Skeletal muscle satellite cell (primary cell): ENCODE measurements at regions not wholly inside any gene's neighbourhood (a gene's known extent, or its start where the extent isn't known, plus 50 kb on each side); places are given as distances from the start of the nearest gene placed in this dataset.

Source experiments
- H3K27me3 ChIP-seq: 2 replicates; pipeline ENCODE4 v1.7.0; 2013; ENCODE audit warnings: low read length; ENCODE audit not compliant: control insufficient read depth, insufficient read depth
- H3K36me3 ChIP-seq: 2 replicates; pipeline ENCODE4 v1.7.0; 2013; ENCODE audit warnings: mild to moderate bottlenecking, control low read depth, low read length; ENCODE audit not compliant: insufficient read depth
- H3K4me1 ChIP-seq: 2 replicates; pipeline ENCODE4 v1.7.0; 2013; ENCODE audit warnings: low read length; ENCODE audit not compliant: control insufficient read depth, insufficient read depth
- H3K4me2 ChIP-seq: 2 replicates; pipeline ENCODE4 v1.7.0; 2013; ENCODE audit warnings: mild to moderate bottlenecking, low read length
- H3K4me3 ChIP-seq: 2 replicates; pipeline ENCODE4 v1.7.0; 2013; ENCODE audit warnings: low read length
- H3K9ac ChIP-seq: 2 replicates; pipeline ENCODE4 v1.7.0; 2013; ENCODE audit warnings: mild to moderate bottlenecking, low read depth, low read length, moderate library complexity
- H3K9me3 ChIP-seq: replicated peaks from 2 replicates; pipeline ENCODE4 v1.7.0; 2013; ENCODE audit warnings: mild to moderate bottlenecking, control low read depth, low read length

DNA sequence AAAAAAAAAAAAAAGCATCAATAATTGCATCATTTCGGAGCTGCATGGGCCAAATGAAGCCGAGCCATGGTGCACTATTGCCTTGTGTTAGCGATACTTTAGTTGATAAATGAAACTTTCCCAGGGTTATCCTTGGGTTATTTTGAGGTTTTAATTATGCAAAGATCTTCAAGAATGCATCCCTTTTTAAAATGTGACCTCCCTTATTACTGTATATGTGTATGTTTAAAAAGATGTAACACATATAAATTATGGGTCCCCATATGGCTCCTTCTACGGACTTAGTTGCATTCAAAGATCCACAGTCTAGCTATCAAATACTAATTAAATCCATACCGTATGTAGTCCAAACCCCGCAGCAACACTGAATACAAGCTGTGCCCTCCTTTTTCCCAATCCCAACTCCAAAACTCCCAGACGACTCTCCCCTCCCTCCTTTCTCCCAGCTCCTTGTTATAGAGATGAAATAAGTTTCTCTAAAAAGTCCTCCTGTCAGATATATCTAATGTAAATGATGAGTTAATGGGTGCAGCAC, 129.3 kb upstream of the MAP1LC3B2 start:
- Histone ChIP-seq H3K4me2 (no peak overlapping the region), H3K4me3 (no peak overlapping the region), H3K4me1 (peaks cover 35% of the 10 kb centered on the region), H3K27me3 (no peaks in the 10 kb centered on the region), H3K36me3 (no peaks in the 10 kb centered on the region), H3K9ac (no peak overlapping the region), H3K9me3 (no peaks in the 10 kb centered on the region)

DNA sequence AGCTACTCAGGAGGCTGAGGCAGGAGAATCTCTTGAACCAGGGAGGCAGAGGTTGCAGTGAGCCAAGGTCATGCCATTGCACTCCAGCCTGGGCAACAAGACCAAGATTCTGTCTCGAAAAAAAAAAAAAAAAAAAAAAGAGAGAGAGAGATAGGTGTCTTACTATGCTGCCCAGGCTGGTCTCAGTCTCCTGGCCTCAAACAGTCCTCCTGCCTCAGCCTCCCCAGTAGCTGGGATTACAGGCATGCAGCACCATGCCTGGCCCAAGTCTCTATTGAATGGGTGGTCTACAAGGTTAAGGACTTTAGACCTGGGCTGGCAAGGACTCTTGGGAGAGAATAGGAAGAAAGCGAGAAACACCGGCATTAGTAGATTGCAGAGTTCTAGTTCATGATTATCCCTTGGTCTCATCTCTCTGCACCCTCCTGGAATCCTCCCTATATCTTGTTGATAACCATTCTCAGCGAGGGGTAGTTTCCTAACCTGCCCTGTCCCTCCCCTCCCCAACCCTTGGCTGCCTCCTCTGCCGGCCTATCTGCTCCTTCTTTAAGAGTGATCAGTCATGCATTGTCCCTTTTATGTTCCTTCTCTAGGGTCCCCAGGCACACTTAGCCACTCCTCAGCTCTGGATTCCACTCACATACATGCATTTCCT, 128.1 kb upstream of the MAP1LC3B2 start:
- Histone ChIP-seq H3K4me1 (peaks cover 32% of the 10 kb centered on the region), H3K4me3 (no peak overlapping the region), H3K9me3 (no peaks in the 10 kb centered on the region), H3K4me2 (no peak overlapping the region), H3K27me3 (no peaks in the 10 kb centered on the region), H3K9ac (no peak overlapping the region), H3K36me3 (no peaks in the 10 kb centered on the region)

DNA sequence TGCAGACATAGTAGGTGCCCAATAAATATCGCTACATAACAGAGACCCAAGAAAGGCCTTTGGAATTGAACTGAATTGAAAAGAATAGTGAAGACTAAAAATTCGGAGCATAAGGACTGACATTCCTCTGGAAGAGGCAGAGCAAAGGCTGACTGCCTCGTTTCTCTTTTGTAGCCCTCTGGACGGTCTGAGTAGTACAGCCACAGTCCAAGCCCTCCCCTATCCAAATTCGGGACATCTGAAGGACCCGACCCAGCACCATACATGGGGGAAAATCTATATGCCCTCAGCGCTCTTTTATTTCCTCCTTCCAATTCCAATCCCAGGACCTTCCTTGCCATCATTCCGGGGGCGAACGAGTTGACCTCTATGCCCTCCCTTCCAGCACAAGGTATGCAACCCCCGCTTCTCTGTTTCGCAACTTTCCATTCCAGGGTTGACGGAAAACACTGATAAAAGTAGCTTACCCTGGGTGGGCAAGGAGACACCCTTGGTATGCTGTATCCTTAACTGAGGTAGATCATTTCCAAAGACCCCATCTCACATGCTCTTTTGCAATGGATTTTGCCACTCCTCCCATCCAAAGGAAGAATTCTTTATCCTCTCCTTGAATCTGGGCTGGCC, 127.4 kb upstream of the MAP1LC3B2 start:
- peaks cover 25% of the 10 kb centered on the region for H3K4me1 ChIP-seq
- no peak overlapping the region for H3K4me2 ChIP-seq
- no peaks in the 10 kb centered on the region for H3K36me3 ChIP-seq

DNA sequence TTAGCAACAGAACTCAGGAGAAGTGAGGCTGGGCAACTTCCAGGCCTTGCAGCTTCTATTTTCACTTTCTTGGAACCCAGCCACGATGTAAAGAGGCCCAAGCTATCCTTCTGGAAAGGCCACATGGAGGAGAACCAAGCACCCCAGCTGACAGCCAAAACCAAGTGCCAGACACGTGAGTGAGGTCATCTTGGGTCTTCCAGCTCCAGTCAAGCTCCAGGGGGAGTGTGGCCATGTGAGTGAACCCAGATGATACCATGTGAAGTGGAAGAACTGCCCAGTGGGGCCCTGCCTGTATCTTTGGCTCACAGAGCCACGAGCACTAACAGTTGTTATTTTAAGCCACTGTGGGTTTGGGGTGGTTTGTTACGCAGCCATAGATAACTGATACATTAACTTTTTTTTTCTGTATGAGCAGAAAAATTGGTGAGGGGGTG, 126.8 kb upstream of the MAP1LC3B2 start:
- H3K4me1 ChIP-seq = peaks cover 20% of the 10 kb centered on the region
- H3K36me3 ChIP-seq = no peaks in the 10 kb centered on the region
- H3K4me2 ChIP-seq = no peak overlapping the region
- no peaks in the 10 kb centered on the region for H3K27me3 ChIP-seq
- no peak overlapping the region for H3K4me3 ChIP-seq
- no peak overlapping the region for H3K9ac ChIP-seq
- H3K9me3 ChIP-seq = no peaks in the 10 kb centered on the region

More for the DNA sequence above, 127.4 kb upstream of the MAP1LC3B2 start:
- Histone ChIP-seq H3K4me3 (no peak overlapping the region), H3K27me3 (no peaks in the 10 kb centered on the region), H3K9ac (no peak overlapping the region), H3K9me3 (no peaks in the 10 kb centered on the region)

DNA sequence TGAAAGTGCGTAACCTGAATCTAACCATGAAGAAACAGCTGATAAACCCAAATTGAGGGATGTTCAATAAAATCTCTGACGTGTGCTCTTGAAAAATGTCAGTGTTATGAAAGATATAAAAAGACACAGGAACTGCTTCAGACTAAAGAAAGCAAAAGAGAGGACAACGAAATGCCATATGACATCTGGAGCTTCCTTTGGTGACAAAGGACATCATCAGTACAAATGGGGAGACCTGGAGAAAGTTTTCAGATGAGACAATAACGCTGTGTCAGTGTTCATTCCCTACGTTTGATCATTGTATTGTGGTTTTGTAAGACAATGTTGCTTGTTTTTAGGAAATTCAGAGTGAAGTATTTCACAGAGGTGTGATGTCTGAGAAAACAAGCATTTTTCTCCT, 125.9 kb upstream of the MAP1LC3B2 start:
- Histone ChIP-seq H3K4me3 (no peak overlapping the region), H3K4me1 (peaks cover 20% of the 10 kb centered on the region), H3K4me2 (no peak overlapping the region), H3K36me3 (no peaks in the 10 kb centered on the region), H3K9me3 (no peaks in the 10 kb centered on the region), H3K27me3 (no peaks in the 10 kb centered on the region), H3K9ac (peak overlapping the region; percentile 75)

DNA sequence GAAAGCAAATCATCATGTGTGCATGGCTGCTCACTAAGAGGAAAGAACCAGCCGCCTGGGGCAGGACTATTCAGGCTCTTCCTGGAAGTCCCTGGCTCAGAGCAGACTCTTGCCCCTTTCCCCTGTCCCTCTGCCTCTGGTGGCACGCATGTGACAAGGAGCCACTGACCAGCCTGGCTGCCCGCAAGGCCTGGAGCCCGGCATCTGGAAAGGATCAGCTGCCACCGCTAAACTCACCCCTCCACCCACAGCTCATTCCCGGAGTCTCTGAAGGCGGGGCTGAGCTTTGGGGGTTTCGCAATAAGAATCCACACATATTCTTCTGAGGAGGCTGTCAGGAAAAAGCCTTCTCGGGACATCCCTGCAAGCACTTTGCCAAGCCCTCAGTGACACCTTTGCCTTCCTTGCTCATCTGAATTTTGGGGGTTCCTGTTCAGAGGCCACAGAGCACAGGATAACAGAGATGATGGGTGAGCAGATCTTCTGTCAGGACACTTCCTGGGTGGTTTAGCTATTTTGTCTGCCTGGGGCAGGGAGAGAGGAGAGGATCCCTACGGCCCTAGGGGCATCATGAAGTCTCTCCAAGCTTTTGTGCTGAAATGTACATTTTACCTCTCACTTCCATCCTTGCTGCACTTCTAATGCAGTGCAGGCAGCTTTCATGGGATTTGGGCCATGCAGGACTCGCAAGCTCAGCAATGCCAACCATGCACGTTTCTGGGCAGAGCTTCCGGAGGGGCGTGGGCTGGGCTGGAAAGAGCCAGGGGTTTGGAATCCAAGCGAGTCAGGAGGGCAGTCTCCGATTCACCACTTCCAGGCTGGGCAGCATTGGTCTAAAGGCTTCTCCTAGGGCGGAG, 124.8 kb upstream of the MAP1LC3B2 start:
- Histone ChIP-seq H3K4me1 (peaks cover 20% of the 10 kb centered on the region), H3K4me3 (peak overlapping the region; percentile 68), H3K9me3 (no peaks in the 10 kb centered on the region), H3K36me3 (no peaks in the 10 kb centered on the region), H3K4me2 (peak overlapping the region; percentile 90), H3K27me3 (no peaks in the 10 kb centered on the region), H3K9ac (peak overlapping the region; percentile 75)

DNA sequence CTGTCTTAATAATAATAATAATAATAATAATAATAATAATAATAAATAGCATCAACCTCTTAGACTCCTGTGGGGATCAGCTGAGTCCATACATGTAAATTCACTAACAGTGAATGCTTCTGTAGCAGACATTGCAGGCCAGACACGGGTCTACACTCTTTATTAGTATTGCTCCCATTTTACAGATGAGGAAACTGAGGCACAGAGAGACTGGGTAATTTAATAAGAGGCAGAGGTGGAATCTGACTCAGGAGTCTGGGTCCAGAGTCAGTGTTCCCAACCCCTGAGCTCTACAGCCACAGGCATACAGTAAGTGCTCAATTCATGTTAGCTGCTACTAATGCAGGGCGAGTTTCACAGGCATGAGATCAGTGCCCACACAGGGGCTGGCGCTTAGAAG, 123.2 kb upstream of the MAP1LC3B2 start:
- Histone ChIP-seq H3K9me3 (no peaks in the 10 kb centered on the region), H3K4me2 (no peak overlapping the region), H3K36me3 (no peaks in the 10 kb centered on the region), H3K4me3 (no peak overlapping the region), H3K27me3 (no peaks in the 10 kb centered on the region), H3K9ac (no peak overlapping the region), H3K4me1 (peaks cover 20% of the 10 kb centered on the region)

DNA sequence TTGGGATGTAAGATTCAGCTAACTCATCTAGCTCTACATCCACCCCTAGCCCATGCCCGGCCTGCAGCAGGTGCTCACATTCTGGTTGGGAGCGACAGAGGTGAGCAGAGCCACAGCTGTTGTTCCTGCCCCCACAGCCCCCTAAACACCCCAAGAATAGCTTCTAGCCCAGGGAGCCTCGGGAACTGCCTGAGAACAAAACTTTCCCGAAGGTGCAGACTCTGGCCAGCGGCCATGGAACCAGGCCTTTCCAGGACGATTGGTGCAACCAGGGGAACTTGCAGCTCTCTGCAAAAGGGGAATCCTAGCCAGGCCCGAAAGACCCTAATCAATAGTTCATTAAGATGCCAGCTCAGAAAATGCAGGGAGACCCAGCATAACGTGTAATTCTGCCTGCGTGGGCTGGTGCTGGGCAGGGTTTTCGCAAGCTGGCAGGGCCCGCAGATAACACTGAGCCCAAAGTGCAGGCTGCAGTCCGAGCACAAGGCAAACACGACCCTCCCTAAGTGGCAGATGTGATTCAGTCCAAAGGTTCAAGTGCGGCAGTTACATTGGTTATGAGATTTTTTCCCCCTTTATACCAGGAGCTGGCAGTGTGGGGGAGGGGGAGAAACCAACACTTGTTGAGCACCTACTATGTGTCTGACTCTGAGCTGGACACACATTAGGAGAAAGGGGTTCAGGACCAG, 122.5 kb upstream of the MAP1LC3B2 start:
- Histone ChIP-seq H3K36me3 (no peaks in the 10 kb centered on the region), H3K27me3 (no peaks in the 10 kb centered on the region), H3K4me3 (no peak overlapping the region), H3K9ac (no peak overlapping the region), H3K9me3 (no peaks in the 10 kb centered on the region), H3K4me2 (no peak overlapping the region), H3K4me1 (peaks cover 20% of the 10 kb centered on the region)

DNA sequence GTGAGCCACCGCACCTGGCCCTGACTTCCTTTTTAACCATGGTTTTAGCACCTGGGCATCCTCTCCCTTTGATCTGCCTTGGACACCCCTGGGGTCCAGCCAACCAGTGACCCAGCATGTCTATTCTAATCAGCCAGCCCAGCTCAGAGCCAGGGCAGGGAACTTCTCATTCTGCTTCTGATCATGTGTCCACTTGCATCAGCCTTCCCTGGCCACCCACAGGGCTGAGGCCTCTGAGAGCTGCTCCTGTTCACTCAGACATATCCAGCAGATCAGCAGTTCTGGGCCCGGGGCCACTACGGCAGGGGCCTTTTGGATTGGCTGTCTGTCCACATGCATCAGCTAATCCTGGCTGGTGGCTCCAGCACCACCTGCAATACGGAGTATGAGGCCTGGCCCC, 117.9 kb upstream of the MAP1LC3B2 start:
- H3K36me3 ChIP-seq = no peaks in the 10 kb centered on the region
- no peaks in the 10 kb centered on the region for H3K9me3 ChIP-seq
- H3K4me3 ChIP-seq = no peak overlapping the region
- no peaks in the 10 kb centered on the region for H3K27me3 ChIP-seq
- no peak overlapping the region for H3K4me2 ChIP-seq
- H3K9ac ChIP-seq = no peak overlapping the region
- H3K4me1 ChIP-seq = no peaks in the 10 kb centered on the region

DNA sequence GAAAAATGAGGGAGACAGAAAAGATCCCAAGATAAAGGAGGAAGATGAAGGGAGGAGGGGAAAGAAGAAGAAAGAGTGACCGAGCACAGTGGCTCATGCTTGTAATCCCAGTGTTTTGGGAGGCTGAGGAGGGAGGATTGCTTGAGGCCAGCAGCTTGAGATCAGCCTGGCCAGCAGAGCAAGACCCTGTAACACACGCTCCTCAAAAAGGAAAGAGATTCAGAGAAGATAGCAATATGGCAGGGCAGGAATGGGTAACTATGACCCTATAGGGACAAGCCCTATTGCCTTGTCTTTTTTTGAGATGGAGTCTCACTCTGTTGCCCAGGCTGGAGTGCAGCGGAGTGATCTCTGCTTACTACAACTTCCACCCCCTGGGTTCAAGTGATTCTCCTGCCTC, 116.9 kb upstream of the MAP1LC3B2 start:
- no peak overlapping the region for H3K4me2 ChIP-seq
- H3K4me3 ChIP-seq = no peak overlapping the region

DNA sequence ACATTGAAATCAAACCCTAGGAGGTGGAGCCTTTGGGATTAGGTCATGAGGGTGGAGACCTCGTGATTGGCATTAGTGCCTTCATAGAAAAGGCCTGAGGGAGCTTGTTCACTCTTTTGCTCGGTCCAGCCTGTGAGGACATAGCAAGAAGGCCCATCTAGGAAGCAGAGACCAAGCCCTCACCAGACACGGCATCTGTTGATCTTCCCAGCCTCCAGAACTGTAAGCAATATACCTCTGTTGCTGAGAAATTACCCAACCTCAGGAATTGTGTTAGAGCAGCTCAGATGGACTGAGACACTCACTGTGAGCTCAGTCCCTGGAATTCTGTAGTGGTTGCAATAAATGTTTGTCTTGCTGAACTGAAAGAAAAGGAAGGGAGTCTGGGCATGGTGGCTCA, 116.2 kb upstream of the MAP1LC3B2 start:
- H3K4me1 ChIP-seq = no peaks in the 10 kb centered on the region
- H3K27me3 ChIP-seq = no peaks in the 10 kb centered on the region
- no peak overlapping the region for H3K4me3 ChIP-seq
- no peaks in the 10 kb centered on the region for H3K9me3 ChIP-seq
- no peaks in the 10 kb centered on the region for H3K36me3 ChIP-seq
- H3K4me2 ChIP-seq = no peak overlapping the region
- no peak overlapping the region for H3K9ac ChIP-seq

More for the DNA sequence above, 116.9 kb upstream of the MAP1LC3B2 start:
- Histone ChIP-seq H3K9ac (no peak overlapping the region), H3K9me3 (no peaks in the 10 kb centered on the region), H3K36me3 (no peaks in the 10 kb centered on the region), H3K27me3 (no peaks in the 10 kb centered on the region), H3K4me1 (no peaks in the 10 kb centered on the region)
